WTC11 (cell line): ENCODE measurements at regions not wholly inside any gene's neighbourhood (a gene's known extent, or its start where the extent isn't known, plus 50 kb on each side); places are given as distances from the start of the nearest gene placed in this dataset.

Experiments used
- CREB1 ChIP-seq: sonication (generic); formaldehyde crosslinking; IDR thresholded peaks from 2 replicates; pipeline ENCODE4 v1.8.0; 2023; ENCODE audit warnings: mild to moderate bottlenecking, missing genetic modification reagents
- CTCF ChIP-seq: fragments of 200-600 bp; IDR thresholded peaks from 2 replicates; pipeline ENCODE4 v1.8.0; 2022; ENCODE audit warnings: antibody characterized with exemption
- MAX ChIP-seq: sonication (generic); formaldehyde crosslinking; IDR thresholded peaks from 2 replicates; pipeline ENCODE4 v1.8.0; 2022; ENCODE audit warnings: mild to moderate bottlenecking, missing genetic modification reagents
- NR2C2 ChIP-seq: sonication (generic); formaldehyde crosslinking; IDR thresholded peaks from 2 replicates; pipeline ENCODE4 v1.8.0; 2022; ENCODE audit warnings: mild to moderate bottlenecking, missing genetic modification reagents
- SP1 ChIP-seq: sonication (generic); formaldehyde crosslinking; conservative IDR thresholded peaks from 2 replicates; pipeline ENCODE4 v1.8.1; 2022; ENCODE audit warnings: missing genetic modification reagents
- USF1 ChIP-seq: sonication (generic); formaldehyde crosslinking; IDR thresholded peaks from 2 replicates; pipeline ENCODE4 v1.8.0; 2022; ENCODE audit warnings: mild to moderate bottlenecking, missing genetic modification reagents
- USF2 ChIP-seq: sonication (generic); formaldehyde crosslinking; IDR thresholded peaks from 2 replicates; pipeline ENCODE4 v1.8.1; 2023; ENCODE audit warnings: mild to moderate bottlenecking, missing genetic modification reagents, moderate library complexity
- ZNF416 ChIP-seq: fragments of 250-450 bp; sonication (Bioruptor Pico); IDR thresholded peaks from 2 replicates; pipeline ENCODE4 v1.9.0; 2021; ENCODE audit warnings: mild to moderate bottlenecking, inconsistent platforms

- TF ChIP-seq CTCF (no peak), ZNF416 (no peak), USF1 (CRISPR knock-in tag) (no peak), MAX (no peak), USF2 (CRISPR knock-in tag) (no peak), SP1 (CRISPR knock-in tag) (no peak), NR2C2 (CRISPR knock-in tag) (no peak), CREB1 (CRISPR knock-in tag) (no peak)
These were observed 79.7 kb upstream of the SFSWAP start for GRCh38 chr12:131631230-131631629.
